Lower lobe of right lung (tissue), 2 donors: ENCODE measurements at regions not wholly inside any gene's neighbourhood (a gene's known extent, or its start where the extent isn't known, plus 50 kb on each side); places are given as distances from the start of the nearest gene placed in this dataset.

ENCODE experiments used
- ATAC-seq, 2 donors: fragments of 200-7000 bp; cut with Tn5 transposase; one replicate each; pipeline ENCODE4 v1.9.1; 2020 to 2022; ENCODE audit warnings: mild to moderate bottlenecking in 2 of 2, moderate library complexity in 2 of 2
- DNase-seq: peaks from one replicate; pipeline ENCODE4 v3.0.0-alpha.2; 2020
- H3K27ac ChIP-seq: fragments of 200-600 bp; one replicate; pipeline ENCODE4 v1.8.0; 2022
- H3K27me3 ChIP-seq: fragments of 200-600 bp; one replicate; pipeline ENCODE4 v1.8.0; 2022; ENCODE audit warnings: low read depth
- H3K36me3 ChIP-seq: fragments of 200-600 bp; one replicate; pipeline ENCODE4 v1.8.0; 2022; ENCODE audit warnings: mild to moderate bottlenecking
- H3K4me1 ChIP-seq: fragments of 200-600 bp; one replicate; pipeline ENCODE4 v1.8.0; 2022
- H3K4me3 ChIP-seq: fragments of 200-600 bp; one replicate; pipeline ENCODE4 v1.8.0; 2022; ENCODE audit warnings: mild to moderate bottlenecking
- H3K9me3 ChIP-seq: fragments of 200-600 bp; one replicate; pipeline ENCODE4 v1.8.0; 2022
- intact Hi-C: fragments of 100-400 bp; cut with DNase I; formaldehyde crosslinking; loops from one replicate; pipeline ENCODE4 v1.11.0; 2022
- TF ChIP-seq, protein P1 (sequence below): fragments of 200-600 bp; IDR thresholded peaks from one replicate; pipeline ENCODE4 v1.8.0; 2022; ENCODE audit warnings: antibody characterized with exemption, mild to moderate bottlenecking
- donor health status: DM: no; HTN: yes; CAD: no; lungs with severe emphysema.

GRCh38 chr17:64767269-64767997 is 105.3 kb upstream of the SMURF2 start:
- Histone ChIP-seq H3K27ac (no peak overlapping the region), H3K36me3 (peaks cover 48% of the 10 kb centered on the region), H3K4me1 (peaks cover 1% of the 10 kb centered on the region), H3K9me3 (no peaks in the 10 kb centered on the region), H3K27me3 (no peaks in the 10 kb centered on the region), H3K4me3 (no peak overlapping the region)
- DNase-seq = no peak
- peak in 1 of 2 donors; percentile 50 for ATAC-seq
- TF ChIP-seq, protein P1, sequence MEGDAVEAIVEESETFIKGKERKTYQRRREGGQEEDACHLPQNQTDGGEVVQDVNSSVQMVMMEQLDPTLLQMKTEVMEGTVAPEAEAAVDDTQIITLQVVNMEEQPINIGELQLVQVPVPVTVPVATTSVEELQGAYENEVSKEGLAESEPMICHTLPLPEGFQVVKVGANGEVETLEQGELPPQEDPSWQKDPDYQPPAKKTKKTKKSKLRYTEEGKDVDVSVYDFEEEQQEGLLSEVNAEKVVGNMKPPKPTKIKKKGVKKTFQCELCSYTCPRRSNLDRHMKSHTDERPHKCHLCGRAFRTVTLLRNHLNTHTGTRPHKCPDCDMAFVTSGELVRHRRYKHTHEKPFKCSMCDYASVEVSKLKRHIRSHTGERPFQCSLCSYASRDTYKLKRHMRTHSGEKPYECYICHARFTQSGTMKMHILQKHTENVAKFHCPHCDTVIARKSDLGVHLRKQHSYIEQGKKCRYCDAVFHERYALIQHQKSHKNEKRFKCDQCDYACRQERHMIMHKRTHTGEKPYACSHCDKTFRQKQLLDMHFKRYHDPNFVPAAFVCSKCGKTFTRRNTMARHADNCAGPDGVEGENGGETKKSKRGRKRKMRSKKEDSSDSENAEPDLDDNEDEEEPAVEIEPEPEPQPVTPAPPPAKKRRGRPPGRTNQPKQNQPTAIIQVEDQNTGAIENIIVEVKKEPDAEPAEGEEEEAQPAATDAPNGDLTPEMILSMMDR = no peak
- intact Hi-C loops = no loop called here

GRCh38 chr17:64765191-64765889 is 103.2 kb upstream of the SMURF2 start:
- Histone ChIP-seq H3K4me1 (no peaks in the 10 kb centered on the region), H3K36me3 (peaks cover 65% of the 10 kb centered on the region), H3K4me3 (no peak overlapping the region), H3K27ac (no peak overlapping the region), H3K9me3 (no peaks in the 10 kb centered on the region), H3K27me3 (no peaks in the 10 kb centered on the region)
- TF ChIP-seq, protein P1 = no peak
- ATAC-seq (no peak), DNase-seq (no peak)
- intact Hi-C loops = no loop called here

GRCh38 chr17:64750891-64751677 is 89.0 kb upstream of the SMURF2 start:
- Histone ChIP-seq H3K27me3 (no peaks in the 10 kb centered on the region), H3K36me3 (peaks cover 77% of the 10 kb centered on the region), H3K9me3 (no peaks in the 10 kb centered on the region), H3K27ac (no peak overlapping the region), H3K4me1 (no peaks in the 10 kb centered on the region), H3K4me3 (no peak overlapping the region)
- TF ChIP-seq, protein P1 = no peak
- intact Hi-C loops = no loop called here
- DNase-seq = no peak
- ATAC-seq = no peak

DNA sequence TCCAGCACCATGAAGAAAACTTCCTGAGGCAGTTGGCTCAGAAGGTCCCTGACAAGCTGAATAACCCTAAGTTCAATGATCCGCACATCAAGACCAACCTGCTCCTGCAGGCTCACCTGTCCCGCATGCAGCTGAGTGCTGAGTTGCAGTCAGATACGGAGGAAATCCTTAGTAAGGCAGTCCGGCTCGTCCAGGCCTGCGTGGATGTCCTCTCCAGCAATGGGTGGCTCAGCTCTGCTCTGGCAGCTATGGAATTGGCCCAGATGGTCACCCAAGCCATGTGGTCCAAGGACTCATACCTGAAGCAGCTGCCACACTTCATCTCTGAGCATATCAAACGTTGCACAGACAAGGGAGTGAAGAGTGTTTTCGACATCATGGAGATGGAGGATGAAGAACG is 88.4 kb upstream of the SMURF2 start:
- H3K36me3 ChIP-seq = peaks cover 71% of the 10 kb centered on the region

GRCh38 chr17:64749306-64749705 is 87.2 kb upstream of the SMURF2 start:
- TF ChIP-seq, protein P1 = no peak
- intact Hi-C loops = no loop called here
- no peaks in the 10 kb centered on the region for H3K27me3 ChIP-seq
- H3K36me3 ChIP-seq = peaks cover 59% of the 10 kb centered on the region
- H3K9me3 ChIP-seq = no peaks in the 10 kb centered on the region
- H3K27ac ChIP-seq = no peak overlapping the region
- H3K4me1 ChIP-seq = no peaks in the 10 kb centered on the region
- no peak for DNase-seq
- no peak for ATAC-seq
- H3K4me3 ChIP-seq = no peak overlapping the region

More for the DNA sequence above, 88.4 kb upstream of the SMURF2 start:
- ATAC-seq (no peak), DNase-seq (no peak)
- Histone ChIP-seq H3K27me3 (no peaks in the 10 kb centered on the region), H3K9me3 (no peaks in the 10 kb centered on the region), H3K27ac (no peak overlapping the region), H3K4me3 (no peak overlapping the region), H3K4me1 (no peaks in the 10 kb centered on the region)
- intact Hi-C loops = no loop called here
- TF ChIP-seq, protein P1 = no peak
